T-helper 2 cell treated with Interferon-gamma antibody and Interleukin-4, amounts not matched to agents 5 μg/mL and 100 μg/mL, for 36 hours (primary cell): ENCODE measurements at regions not wholly inside any gene's neighbourhood (a gene's known extent, or its start where the extent isn't known, plus 50 kb on each side); places are given as distances from the start of the nearest gene placed in this dataset.

Experiments
- DNase-seq: peaks from one replicate; pipeline ENCODE4 v3.0.0; 2021; ENCODE audit warnings: low spot score
- H3K27ac Mint-ChIP-seq: one replicate; pipeline ENCODE4 v1.8.0; 2021; ENCODE audit warnings: mild to moderate bottlenecking, mixed read lengths
- H3K27me3 Mint-ChIP-seq: one replicate; pipeline ENCODE4 v1.8.0; 2021; ENCODE audit warnings: low read depth, mixed read lengths
- H3K36me3 Mint-ChIP-seq: one replicate; pipeline ENCODE4 v1.8.0; 2021; ENCODE audit warnings: low read depth, mixed read lengths
- H3K4me1 Mint-ChIP-seq: one replicate; pipeline ENCODE4 v1.8.0; 2021; ENCODE audit warnings: low read depth, mixed read lengths
- H3K4me3 Mint-ChIP-seq: one replicate; pipeline ENCODE4 v1.8.0; 2022; ENCODE audit warnings: mild to moderate bottlenecking, moderate library complexity, mixed read lengths
- H3K9me3 Mint-ChIP-seq: one replicate; pipeline ENCODE4 v1.8.0; 2021; ENCODE audit warnings: mixed read lengths

DNA sequence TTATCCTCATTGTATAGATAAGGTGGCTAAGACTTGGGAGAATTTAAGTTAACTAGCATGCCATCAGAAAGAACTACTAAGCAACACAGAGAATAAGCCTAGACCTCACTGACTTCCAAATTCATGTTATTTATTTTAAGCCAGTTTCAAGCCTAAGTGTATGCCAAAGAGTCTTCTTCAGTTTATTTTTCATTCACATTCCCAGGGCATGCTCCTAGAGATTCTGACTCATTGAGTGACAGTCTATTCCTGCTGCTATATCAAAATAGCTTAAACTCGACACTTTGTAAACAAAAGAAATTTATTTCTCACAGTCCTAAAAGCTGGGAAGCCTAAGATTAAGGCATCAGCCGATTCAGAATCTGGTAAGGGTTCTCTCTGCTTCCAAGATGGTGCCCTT, 467.1 kb downstream of the MBD2 start:
- Mint-ChIP-seq H3K4me3 (no peak overlapping the region), H3K4me1 (no peaks in the 10 kb centered on the region), H3K36me3 (no peaks in the 10 kb centered on the region), H3K27ac (no peak overlapping the region), H3K27me3 (no peaks in the 10 kb centered on the region), H3K9me3 (peaks cover 4% of the 10 kb centered on the region)
- no peak for DNase-seq

DNA sequence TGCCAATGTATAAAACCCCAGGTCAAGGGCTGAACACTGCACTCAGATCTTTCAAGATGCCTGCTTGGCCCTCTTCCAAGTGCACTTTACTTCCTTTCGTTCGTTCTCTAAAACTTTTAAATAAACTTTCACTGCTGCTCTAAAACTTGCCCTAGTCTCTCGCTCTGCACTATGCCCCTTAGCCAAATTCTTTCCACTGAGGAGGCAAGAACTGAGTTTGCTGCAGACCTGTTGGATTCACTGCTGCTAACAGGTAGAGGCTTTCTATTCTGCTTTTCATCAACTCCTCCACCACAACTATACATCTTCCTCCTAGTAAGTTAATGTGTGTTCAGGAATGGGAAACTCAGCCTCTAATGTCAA, 467.9 kb downstream of the MBD2 start:
- Mint-ChIP-seq H3K27me3 (no peaks in the 10 kb centered on the region), H3K4me1 (no peaks in the 10 kb centered on the region), H3K4me3 (no peak overlapping the region), H3K27ac (no peak overlapping the region), H3K36me3 (no peaks in the 10 kb centered on the region), H3K9me3 (peaks cover 3% of the 10 kb centered on the region)
- no peak for DNase-seq

GRCh38 chr18:53755914-53756609, 468.4 kb downstream of the MBD2 start:
- Mint-ChIP-seq H3K36me3 (no peaks in the 10 kb centered on the region), H3K27ac (no peak overlapping the region), H3K4me3 (no peak overlapping the region), H3K9me3 (peaks cover 3% of the 10 kb centered on the region), H3K4me1 (no peaks in the 10 kb centered on the region), H3K27me3 (no peaks in the 10 kb centered on the region)
- no peak for DNase-seq

- H3K27ac Mint-ChIP-seq: no peak overlapping the region
- DNase-seq: no peak
- no peaks in the 10 kb centered on the region for H3K36me3 Mint-ChIP-seq
- no peak overlapping the region for H3K4me3 Mint-ChIP-seq
- H3K9me3 Mint-ChIP-seq: peaks cover 3% of the 10 kb centered on the region
- no peaks in the 10 kb centered on the region for H3K27me3 Mint-ChIP-seq
- no peaks in the 10 kb centered on the region for H3K4me1 Mint-ChIP-seq
These were observed 470.3 kb downstream of the MBD2 start for GRCh38 chr18:53754154-53754553.

- Mint-ChIP-seq H3K9me3 (peaks cover 3% of the 10 kb centered on the region), H3K4me3 (no peak overlapping the region), H3K27me3 (no peaks in the 10 kb centered on the region), H3K4me1 (no peaks in the 10 kb centered on the region), H3K27ac (no peak overlapping the region), H3K36me3 (no peaks in the 10 kb centered on the region)
- no peak for DNase-seq
These were observed 470.9 kb downstream of the MBD2 start for GRCh38 chr18:53753601-53754000.

GRCh38 chr18:53752781-53753367, 471.6 kb downstream of the MBD2 start:
- no peak for DNase-seq
- Mint-ChIP-seq H3K36me3 (no peaks in the 10 kb centered on the region), H3K4me1 (no peaks in the 10 kb centered on the region), H3K9me3 (peaks cover 3% of the 10 kb centered on the region), H3K27ac (no peak overlapping the region), H3K27me3 (no peaks in the 10 kb centered on the region), H3K4me3 (no peak overlapping the region)

DNA sequence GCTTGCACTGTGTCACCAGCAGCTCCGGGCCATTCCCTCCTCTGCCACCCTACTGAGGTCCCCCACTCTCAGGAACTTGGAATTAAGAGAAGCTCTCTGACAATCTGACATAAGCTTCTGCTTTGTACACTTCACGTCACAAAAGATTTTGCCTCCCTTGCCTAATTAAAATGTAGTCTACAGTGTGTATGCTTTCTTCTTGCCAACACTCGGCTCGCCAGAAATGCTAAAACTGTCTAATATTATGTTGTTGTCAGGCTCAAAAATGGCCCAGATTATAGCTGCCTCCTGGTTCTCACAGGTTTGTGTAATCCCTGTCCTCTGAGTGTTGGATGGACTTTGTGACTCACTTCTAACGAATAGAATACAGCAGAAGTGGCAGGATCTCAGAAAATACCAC, 474.7 kb downstream of the MBD2 start:
- no peaks in the 10 kb centered on the region for H3K27me3 Mint-ChIP-seq
- H3K27ac Mint-ChIP-seq: no peak overlapping the region
- no peak overlapping the region for H3K4me3 Mint-ChIP-seq
- no peak for DNase-seq
- H3K4me1 Mint-ChIP-seq: no peaks in the 10 kb centered on the region
- peaks cover 3% of the 10 kb centered on the region for H3K9me3 Mint-ChIP-seq
- no peaks in the 10 kb centered on the region for H3K36me3 Mint-ChIP-seq

DNA sequence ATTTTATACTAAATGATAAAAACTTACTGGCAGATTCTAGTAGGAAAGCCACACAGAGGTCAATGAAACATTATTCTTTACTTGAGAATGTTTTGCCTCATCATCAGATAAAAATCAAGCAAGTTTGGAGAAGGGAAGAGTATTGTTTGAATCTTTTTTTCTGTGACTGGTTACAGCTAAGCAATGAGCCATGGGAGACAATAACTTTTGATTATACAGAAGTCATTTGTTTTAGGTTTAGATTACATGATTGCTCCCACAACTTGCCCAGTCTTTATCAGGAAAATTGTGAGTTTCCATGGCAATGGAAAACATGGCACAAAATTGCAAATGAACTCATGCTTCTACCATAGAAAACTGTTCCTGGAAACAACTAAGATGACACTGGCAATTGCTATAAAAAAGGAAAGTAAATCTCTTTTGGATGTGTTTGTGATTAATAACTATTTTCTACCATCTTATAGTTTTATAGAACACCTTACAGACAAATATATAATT, 476.8 kb downstream of the MBD2 start:
- peaks cover 6% of the 10 kb centered on the region for H3K9me3 Mint-ChIP-seq

DNA sequence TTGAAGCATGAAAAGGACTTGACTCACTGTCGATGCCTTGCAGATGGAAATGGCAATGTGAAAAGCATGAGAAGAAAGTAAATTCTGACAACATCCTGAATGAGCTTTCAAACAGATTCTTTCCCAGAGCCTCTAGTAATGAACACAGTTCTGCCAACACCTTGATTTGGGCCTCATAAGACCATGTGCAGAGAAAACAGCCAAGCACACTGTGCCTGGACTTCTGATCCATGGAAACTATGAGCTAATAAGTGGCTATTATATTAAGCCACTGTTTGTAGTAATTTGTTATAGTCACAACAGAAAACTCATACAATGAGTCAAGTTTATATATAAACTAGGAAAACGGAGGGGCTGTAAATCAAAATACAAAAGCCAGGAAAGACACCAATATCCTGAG, 477.3 kb downstream of the MBD2 start:
- no peak overlapping the region for H3K4me3 Mint-ChIP-seq
- no peaks in the 10 kb centered on the region for H3K27me3 Mint-ChIP-seq
- no peaks in the 10 kb centered on the region for H3K4me1 Mint-ChIP-seq
- H3K9me3 Mint-ChIP-seq: peaks cover 6% of the 10 kb centered on the region
- no peaks in the 10 kb centered on the region for H3K36me3 Mint-ChIP-seq
- H3K27ac Mint-ChIP-seq: no peak overlapping the region
- DNase-seq: no peak

More for the DNA sequence above, 476.8 kb downstream of the MBD2 start:
- H3K4me1 Mint-ChIP-seq: no peaks in the 10 kb centered on the region
- no peaks in the 10 kb centered on the region for H3K27me3 Mint-ChIP-seq
- no peak overlapping the region for H3K4me3 Mint-ChIP-seq
- H3K36me3 Mint-ChIP-seq: no peaks in the 10 kb centered on the region
- no peak overlapping the region for H3K27ac Mint-ChIP-seq
- DNase-seq: no peak

GRCh38 chr18:53745986-53746385, 478.5 kb downstream of the MBD2 start:
- no peak overlapping the region for H3K4me3 Mint-ChIP-seq
- no peaks in the 10 kb centered on the region for H3K27me3 Mint-ChIP-seq
- H3K27ac Mint-ChIP-seq: no peak overlapping the region
- H3K36me3 Mint-ChIP-seq: no peaks in the 10 kb centered on the region
- DNase-seq: no peak
- peaks cover 6% of the 10 kb centered on the region for H3K9me3 Mint-ChIP-seq
- no peaks in the 10 kb centered on the region for H3K4me1 Mint-ChIP-seq

GRCh38 chr18:53745224-53745967, 479.1 kb downstream of the MBD2 start:
- Mint-ChIP-seq H3K4me1 (no peaks in the 10 kb centered on the region), H3K36me3 (no peaks in the 10 kb centered on the region), H3K27ac (no peak overlapping the region), H3K4me3 (no peak overlapping the region), H3K27me3 (no peaks in the 10 kb centered on the region), H3K9me3 (peaks cover 6% of the 10 kb centered on the region)
- DNase-seq: no peak

DNA sequence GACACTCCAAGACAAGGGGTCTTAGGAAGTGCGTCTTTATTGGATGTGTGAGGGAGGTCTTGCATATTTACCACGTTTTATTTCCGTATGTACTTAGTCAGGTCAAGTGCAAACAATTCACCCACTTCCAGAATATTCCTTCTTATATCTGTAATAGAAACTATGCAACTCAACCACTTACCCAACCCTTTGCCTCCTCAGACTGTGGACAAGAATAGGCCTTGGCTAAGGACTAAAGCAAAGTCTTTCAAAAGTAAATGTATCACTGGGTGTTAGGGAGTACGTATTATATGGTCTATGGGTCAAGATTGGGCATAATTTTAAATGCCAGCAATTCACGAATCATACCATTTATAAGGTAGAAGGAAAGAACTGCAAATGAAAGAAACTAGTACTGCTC, 484.8 kb downstream of the MBD2 start:
- Mint-ChIP-seq H3K36me3 (no peaks in the 10 kb centered on the region), H3K27ac (no peak overlapping the region), H3K4me1 (no peaks in the 10 kb centered on the region), H3K4me3 (no peak overlapping the region), H3K27me3 (no peaks in the 10 kb centered on the region), H3K9me3 (peaks cover 7% of the 10 kb centered on the region)
- DNase-seq: no peak

DNA sequence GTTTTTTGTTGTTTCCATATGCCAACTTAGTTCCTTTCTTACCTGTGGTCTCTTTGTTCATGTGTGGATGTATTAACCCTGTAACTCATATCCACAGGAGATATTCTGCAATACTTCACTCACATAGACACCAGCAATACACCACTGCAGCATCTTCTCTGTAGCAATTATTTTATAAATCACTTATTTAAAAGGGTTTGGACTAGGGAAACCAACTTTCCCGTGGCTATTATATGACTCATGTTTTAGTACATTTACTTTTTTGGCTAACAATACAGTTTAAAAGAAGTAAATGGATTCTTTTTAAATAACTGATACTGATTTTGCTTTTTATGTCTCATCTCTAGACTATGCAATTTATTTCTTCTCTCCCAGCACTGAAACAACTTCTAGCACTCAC, 488.9 kb downstream of the MBD2 start:
- Mint-ChIP-seq H3K9me3 (peaks cover 17% of the 10 kb centered on the region), H3K36me3 (no peaks in the 10 kb centered on the region), H3K4me3 (no peak overlapping the region), H3K27me3 (no peaks in the 10 kb centered on the region), H3K27ac (no peak overlapping the region), H3K4me1 (no peaks in the 10 kb centered on the region)
- DNase-seq: no peak

GRCh38 chr18:53715243-53715853, 509.1 kb downstream of the MBD2 start:
- no peaks in the 10 kb centered on the region for H3K4me1 Mint-ChIP-seq
- no peak for DNase-seq
- H3K27ac Mint-ChIP-seq: no peak overlapping the region
- no peaks in the 10 kb centered on the region for H3K27me3 Mint-ChIP-seq
- no peaks in the 10 kb centered on the region for H3K9me3 Mint-ChIP-seq
- H3K4me3 Mint-ChIP-seq: no peak overlapping the region
- no peaks in the 10 kb centered on the region for H3K36me3 Mint-ChIP-seq
